ENCODE measurements at regions not wholly inside any gene's neighbourhood (a gene's known extent, or its start where the extent isn't known, plus 50 kb on each side); places are given as distances from the start of the nearest gene placed in this dataset.

- DNase-seq: no peak
These were observed 419.6 kb downstream of the NPIPA7 start for GRCh38 chr16:16798504-16798903.

GRCh38 chr16:16805809-16806208 is 426.9 kb downstream of the NPIPA7 start:
- DNase-seq: no peak

- no peak for DNase-seq
These were observed 436.7 kb downstream of the NPIPA7 start for GRCh38 chr16:16815641-16816040.

DNA sequence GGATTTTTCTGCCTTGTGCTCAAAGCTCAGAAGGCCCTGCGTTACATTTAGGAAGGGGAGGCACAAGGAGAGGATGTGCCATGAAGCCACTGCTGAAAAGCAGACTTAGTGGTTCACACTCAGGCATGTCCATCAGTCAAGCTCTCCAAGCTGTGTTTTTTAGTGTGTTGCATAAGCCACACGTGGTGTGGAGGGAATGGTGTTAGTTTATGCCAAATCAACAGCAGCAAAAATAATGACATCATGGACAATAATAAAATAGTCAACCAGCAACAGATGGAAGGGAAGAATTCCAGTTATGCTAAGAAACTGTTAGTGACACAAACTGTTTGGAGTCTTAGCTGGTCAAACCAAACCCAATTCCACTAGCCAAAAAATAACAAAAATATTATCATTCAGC is 438.3 kb downstream of the NPIPA7 start:
- no peak for DNase-seq

DNA sequence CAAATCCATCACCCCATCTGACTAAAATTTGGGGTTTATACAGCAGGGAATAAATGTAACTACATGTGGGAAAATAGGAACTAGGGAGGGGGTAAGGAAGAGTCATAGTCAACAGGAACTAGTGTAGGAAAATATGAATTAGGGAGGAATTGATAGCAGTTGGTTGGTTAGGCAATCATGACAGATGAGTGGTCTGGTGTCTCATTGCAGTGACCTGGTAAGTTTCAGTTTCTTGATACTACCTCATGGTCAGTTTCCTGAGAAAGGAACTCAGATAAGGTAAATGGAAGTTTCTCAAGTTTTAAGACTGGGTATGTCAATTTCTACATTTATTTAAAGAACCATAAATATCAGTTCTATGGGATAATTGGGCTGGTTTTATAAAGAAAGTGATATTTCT is 442.3 kb downstream of the NPIPA7 start:
- no peak for DNase-seq

DNA sequence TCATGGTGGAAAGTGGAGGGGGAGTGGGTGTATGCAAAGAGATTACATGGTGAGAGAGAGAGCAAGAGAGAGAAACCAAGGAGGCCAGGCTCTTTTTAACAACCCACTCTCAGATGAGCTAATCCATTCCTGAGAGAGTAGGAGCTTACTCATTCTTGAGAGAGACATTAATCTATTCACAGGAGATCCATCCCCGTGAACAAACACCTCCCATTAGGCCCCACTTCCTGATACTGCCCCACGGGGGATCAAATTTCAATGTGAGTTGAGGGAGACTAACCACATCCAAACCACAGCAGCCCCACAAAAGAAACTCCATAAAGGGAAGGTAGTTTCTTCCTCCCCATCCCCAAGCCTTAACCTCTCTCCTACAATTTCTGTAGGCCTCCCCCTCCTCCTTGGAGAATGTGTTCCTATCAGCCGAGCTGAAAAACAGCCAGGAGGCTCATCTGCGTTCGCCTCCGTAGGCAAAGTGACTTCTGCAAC is 450.0 kb downstream of the NPIPA7 start:
- DNase-seq: no peak

DNA sequence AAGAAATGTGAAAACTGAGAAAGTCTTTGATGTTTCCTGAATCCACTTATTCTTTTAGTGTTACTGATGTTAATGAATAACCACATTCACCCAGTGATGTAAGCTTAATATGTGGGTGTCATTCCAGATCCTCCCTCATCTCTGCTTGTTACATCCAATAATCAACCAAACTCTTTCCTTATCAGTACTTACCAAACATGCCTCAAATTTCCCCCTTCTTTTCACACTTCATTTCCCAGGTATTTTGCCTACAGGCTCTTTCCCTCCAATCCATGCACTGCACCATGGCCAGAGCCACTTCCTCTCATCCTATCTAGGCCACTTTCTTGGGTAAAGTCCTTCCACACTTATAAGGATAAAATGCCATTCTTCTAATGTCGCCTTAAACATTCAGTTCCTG is 451.5 kb downstream of the NPIPA7 start:
- DNase-seq: no peak

DNA sequence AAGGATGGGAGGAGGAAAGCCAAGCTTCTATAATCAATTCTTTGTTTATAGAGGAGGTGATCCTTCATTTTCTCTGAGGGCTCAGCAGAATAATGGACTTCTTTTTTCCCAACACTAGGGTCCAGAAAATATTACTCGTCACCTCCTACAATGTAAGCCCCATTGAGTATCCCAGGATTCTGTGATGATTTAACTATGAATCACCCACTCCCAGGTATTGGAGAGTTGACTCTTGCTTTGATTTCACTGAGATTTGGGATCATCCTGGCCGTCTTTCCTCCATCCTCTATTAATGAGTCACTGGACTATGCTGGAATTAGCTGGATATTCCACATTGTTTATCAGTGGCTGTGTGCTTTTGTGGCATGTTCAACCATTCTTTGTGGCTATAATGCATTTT is 452.0 kb downstream of the NPIPA7 start:
- no peak for DNase-seq

GRCh38 chr16:16833165-16833564 is 454.2 kb downstream of the NPIPA7 start:
- DNase-seq: no peak

- DNase-seq: no peak
These were observed 471.3 kb downstream of the NPIPA7 start for GRCh38 chr16:16850274-16850673.

GRCh38 chr16:16857012-16857411 is 478.1 kb downstream of the NPIPA7 start:
- DNase-seq: no peak

DNA sequence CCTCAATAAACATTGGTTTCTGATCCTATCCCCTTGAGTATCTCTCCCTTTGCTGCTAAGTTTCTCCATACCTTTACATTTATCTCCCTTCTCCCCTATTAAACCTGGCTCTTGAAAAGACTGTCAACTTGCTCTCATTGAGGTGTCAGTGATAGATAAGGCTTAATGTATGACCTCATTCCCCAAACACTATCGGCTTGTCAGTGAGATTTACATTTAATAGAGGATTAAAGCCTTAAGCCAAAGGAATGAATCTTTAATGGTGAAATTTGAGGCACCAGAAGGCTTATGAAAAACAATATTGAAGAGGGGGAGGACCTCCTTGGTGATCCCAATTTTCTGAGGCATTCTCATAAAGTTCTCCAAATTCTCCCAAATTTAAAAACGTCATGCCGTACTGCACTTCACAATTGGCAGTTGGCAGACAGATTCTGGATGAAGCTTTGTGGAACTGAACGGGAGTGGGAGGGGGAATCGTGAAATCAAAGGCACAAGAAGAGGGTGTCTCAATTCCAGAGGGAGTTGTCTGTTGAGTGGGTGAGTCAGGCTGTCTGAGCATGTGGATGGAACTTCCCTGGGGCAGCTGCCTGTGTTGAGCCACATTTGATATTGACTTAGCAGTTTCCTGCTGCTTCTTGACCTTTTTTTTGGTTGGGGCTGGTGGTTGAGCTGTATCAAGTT is 478.8 kb downstream of the NPIPA7 start:
- no peak for DNase-seq

GRCh38 chr16:16861546-16861945 is 482.6 kb downstream of the NPIPA7 start:
- peak in 1 of 2 experiments; percentile 14 for DNase-seq

DNA sequence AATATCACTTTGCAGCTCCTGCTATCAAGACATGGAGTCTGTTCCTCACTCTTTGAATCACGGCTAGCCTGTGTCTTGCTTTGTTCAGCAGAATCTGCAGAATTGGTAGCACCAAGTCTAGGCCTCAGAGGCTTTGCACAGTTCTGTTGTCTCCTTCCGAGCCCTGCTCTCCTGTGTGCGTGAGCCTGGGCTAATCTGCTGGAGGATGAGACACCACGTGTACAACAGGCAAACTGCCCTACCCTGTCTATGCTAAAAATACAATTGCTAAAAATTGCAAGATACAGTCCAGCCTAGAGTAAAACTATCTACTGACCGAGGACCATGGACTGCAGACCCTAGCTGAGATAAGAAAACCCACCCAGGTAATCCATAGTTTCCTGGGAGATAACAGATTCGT is 484.7 kb downstream of the NPIPA7 start:
- no peak for DNase-seq

DNA sequence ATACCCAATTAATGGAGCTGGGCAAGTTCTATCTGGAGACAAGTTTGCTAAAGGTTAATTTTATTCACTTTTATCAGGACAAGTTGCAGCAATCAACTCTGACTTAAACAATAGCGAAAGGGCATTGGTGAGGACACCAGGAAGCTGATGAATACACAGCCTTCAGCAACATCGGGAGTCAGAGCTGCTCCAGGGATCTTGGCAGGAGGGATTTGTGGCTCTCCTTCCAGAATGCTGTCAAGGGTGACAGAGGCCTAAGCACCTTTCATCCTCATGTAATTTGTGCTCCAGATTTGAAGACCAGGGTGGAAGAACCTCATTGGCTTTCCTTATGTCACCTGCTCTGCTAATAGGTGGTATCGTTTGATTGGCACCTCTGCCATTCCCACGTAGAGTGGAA is 485.6 kb downstream of the NPIPA7 start:
- no peak for DNase-seq

- no peak for DNase-seq
These were observed 486.4 kb downstream of the NPIPA7 start for GRCh38 chr16:16865374-16865773.

GRCh38 chr16:16867973-16868372 is 489.0 kb downstream of the NPIPA7 start:
- no peak for DNase-seq

GRCh38 chr16:16868727-16869126 is 489.8 kb downstream of the NPIPA7 start:
- no peak for DNase-seq

DNA sequence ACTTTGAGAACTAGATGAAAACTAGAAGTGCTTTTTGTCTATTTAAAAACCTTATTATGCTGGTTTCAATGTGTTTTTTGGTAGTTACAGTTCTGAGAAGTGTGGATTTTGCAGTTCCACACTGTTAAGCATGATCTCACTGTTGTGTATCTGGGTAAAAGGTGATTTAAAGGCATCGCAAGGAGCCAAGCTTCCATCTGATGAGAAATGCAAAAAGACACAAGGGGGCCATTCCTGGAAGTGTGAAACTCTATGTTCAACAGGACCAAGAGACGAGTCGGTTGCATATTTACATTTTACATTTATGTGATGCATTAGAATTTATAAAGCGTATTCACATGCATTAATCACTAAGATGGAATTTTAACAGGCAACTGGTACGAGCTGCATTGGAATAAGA is 490.8 kb downstream of the NPIPA7 start:
- DNase-seq: no peak

DNA sequence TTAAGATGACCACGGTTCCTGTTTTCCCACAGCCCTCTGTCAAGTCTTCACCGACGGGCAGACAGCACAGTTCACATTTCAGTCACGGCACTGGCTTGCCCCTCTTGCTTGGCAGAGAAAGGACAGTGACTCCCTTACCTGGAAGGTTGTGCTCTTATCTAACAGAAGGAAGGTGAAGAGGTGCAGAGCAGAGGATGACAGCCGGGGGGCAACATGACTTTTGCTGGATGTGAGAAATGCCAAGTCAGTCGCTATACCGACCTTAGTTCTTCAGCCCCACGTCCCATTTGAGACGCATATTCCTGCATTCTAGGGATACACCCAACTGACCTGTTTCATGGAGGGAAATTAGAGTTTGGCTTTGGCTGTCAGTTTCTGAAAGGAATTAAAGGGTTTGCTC is 492.3 kb downstream of the NPIPA7 start:
- no peak for DNase-seq

GRCh38 chr16:16877061-16877460 is 498.1 kb downstream of the NPIPA7 start:
- DNase-seq: no peak

DNA sequence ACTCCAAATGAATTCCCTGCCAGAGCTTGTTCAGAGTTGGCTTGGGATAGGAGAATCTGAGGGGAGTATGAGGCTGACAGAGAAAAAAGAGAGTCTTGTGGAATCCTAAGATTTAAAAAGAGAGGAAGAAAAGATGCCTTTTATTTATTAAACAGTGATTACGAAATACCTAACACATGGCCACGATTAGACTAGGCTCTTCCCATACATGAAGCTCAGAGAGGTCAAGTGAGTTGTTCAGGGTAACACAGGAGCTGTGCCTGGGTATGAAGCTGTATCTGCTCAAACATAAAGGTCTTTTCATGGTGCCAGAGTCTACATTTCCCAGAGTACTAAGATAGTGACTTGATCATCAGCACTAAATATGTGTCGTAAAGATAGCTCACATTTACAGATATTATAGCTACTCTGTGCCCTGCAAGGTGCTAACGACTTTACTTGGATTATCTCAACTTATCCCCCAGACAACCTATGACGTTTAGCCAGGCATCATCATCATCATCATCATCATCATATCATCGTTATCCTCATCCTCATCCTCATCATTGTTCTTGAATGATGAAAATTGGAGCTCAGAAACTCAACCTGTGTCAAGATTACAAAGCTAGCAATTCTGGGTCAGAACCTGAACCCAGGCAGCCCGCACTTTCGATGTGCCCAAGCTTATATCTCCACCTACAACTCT is 500.8 kb downstream of the NPIPA7 start:
- DNase-seq: no peak

- DNase-seq: no peak
These were observed 502.9 kb downstream of the NPIPA7 start for GRCh38 chr16:16881814-16882213.

DNA sequence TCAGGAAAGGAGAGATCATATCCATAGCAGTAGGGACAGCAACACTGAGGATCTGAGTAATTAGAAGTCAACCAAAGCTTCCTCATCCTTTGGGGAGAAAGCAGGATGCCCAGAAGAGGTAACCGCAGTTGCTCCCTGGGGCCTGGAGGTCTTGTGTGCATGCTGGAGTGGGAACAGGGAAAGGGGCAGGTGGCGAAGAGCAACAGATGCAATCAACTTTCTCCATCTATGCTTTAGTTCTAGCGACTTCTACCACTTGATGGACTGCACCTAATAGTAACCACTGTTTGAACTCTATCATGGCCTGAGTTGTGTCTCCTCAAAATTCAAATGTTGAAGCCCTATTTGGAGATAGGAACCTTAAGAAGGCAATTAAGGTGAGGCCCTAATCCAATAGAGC is 503.8 kb downstream of the NPIPA7 start:
- DNase-seq: no peak

DNA sequence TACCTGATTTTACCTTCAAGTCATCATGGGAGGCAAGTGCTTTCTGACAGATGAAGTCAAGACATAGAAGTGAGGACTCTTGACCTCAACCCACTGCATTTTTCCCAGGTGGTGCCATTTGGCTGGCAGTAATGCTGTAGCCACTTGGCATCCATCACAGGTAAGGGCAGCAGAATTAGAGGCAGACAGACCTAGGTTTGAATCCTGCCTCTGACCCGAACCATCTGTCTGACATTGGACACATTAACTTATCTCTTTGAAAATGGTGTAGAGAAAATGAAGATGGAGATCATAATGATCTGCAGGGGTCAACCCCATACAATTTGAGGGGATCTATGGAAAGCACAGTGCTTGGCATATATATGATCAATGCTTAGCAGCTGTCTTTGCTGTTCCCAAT is 505.5 kb downstream of the NPIPA7 start:
- no peak for DNase-seq
